PC-9 (cell line): ENCODE measurements at regions not wholly inside any gene's neighbourhood (a gene's known extent, or its start where the extent isn't known, plus 50 kb on each side); places are given as distances from the start of the nearest gene placed in this dataset.

Experiments
- CTCF ChIP-seq: fragments of 200-600 bp; sonication (generic); conservative IDR thresholded peaks from 2 replicates; pipeline ENCODE4 v1.6.1; 2017; ENCODE audit warnings: mixed run types, antibody characterized with exemption, mild to moderate bottlenecking, moderate library complexity
- EZH2 ChIP-seq: fragments of 200-600 bp; sonication (generic); IDR thresholded peaks from 2 replicates; pipeline ENCODE4 v1.8.0; 2017; ENCODE audit warnings: antibody characterized with exemption, low read depth

- peak; percentile 30; the same call in 1 of the 2 replicates for TF ChIP-seq CTCF
- no peak for TF ChIP-seq EZH2
These were observed 69.0 kb upstream of the FAM169A start for GRCh38 chr5:74934949-74935751.
